ENCODE measurements at regions not wholly inside any gene's neighbourhood (a gene's known extent, or its start where the extent isn't known, plus 50 kb on each side); places are given as distances from the start of the nearest gene placed in this dataset.

DNA sequence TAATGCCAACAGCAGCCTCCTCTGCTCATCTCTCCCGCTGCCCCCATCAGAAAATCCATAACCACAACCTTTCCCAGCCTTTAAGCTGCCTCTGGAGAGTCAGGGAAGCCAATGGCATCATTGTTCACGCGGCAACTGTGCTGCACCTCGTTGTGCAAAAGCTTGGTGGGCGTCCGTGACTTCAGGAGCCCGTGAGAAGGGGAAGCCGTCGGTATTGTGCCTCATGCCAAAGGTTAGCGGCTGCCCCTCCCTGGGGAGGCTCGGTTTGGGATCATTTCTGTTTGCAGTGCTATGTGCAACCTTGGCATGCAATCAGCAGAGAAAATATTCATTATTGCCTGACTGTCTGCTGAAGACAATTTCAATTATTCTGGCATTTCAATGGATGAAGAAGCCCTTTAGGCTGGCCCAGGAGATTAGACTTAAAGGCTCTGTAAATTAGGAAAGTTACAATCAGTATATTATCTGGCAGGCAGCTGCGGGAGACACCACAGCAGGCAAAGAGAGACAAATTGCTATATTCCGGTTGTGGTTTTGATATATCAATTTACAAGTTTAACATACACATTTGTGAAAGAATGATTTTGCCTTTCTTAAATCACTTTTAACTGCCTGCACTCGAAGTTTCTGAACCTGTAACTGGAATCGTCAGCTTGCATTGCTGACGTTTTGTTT lies 244.5 kb downstream of the GATA3 start:
- DNase-seq (no peak), ATAC-seq (no peak)
- Mint-ChIP-seq H3K27me3 (no peaks in the 10 kb centered on the region), H3K4me3 (no peak overlapping the region), H3K27ac (no peak overlapping the region), H3K36me3 (ENCODE audit: low read depth) (no peaks in the 10 kb centered on the region), H3K4me1 (peaks cover 1% of the 10 kb centered on the region), H3K9me3 (ENCODE audit: low read depth) (no peaks in the 10 kb centered on the region)
- intact Hi-C loops (cut with DNase I, micrococcal nuclease) = no loop called here
- ChIA-PET CTCF (interaction anchor here (0.7 to 1.1 kb wide), 2 partner anchors 12 to 1343 kb away, joined by 3 read pairs; no protein-coding TSS in a partner anchor), POLR2A (no interaction called here)

DNA sequence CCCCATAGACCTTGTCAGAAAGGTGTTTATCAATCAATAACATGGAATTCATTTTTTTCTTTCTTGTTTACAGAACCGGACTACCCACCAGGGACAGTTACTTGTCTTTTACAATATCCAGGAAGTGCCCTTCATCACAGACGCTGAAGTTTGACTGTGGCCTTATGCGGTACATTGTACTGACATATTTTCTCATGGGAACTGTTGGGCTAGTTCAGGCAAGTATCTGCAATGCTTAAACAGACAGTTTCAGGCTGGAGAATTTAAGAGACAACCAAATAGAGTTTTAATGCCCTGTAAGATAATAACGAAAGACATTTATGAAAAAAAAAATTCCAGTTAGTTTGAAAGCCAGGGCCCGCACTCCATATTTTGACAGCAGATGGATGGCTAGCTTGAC lies 246.4 kb downstream of the GATA3 start:
- POLR2A ChIA-PET = no interaction called here
- intact Hi-C loops (cut with DNase I, micrococcal nuclease) = no loop called here
- DNase-seq (no peak), ATAC-seq (no peak)
- Mint-ChIP-seq H3K4me3 (no peak overlapping the region), H3K36me3 (ENCODE audit: low read depth) (no peaks in the 10 kb centered on the region), H3K9me3 (ENCODE audit: low read depth) (no peaks in the 10 kb centered on the region), H3K27ac (no peak overlapping the region), H3K4me1 (peaks cover 1% of the 10 kb centered on the region), H3K27me3 (no peaks in the 10 kb centered on the region)
- CTCF ChIA-PET = no interaction called here

DNA sequence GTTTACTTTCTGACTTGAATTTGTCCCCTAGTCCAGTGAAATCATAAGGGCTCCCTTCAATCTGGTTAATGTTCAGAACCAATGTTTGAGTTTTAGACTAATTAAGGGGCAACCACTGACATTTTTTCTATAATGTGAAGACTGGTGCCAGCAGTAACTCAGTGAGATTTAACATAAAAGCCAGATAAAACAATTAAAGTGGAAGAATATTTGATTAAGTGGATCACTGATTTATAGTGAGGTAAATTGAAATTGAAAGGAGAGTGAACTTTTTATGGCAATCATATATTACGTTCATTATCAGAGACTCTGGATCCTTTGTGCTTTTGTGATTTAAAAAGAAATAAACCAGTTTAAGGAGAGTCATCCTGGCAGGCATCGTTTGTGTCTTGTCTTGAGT lies 246.8 kb downstream of the GATA3 start:
- peaks cover 3% of the 10 kb centered on the region for H3K4me1 Mint-ChIP-seq
- no peaks in the 10 kb centered on the region for H3K27me3 Mint-ChIP-seq
- no peak for ATAC-seq
- no peaks in the 10 kb centered on the region for H3K9me3 Mint-ChIP-seq (ENCODE audit: low read depth)
- H3K4me3 Mint-ChIP-seq = no peak overlapping the region
- CTCF ChIA-PET = interaction anchor here (0.6 kb wide), 1 partner anchor 240 kb away, joined by 3 read pairs; no protein-coding TSS in a partner anchor
- H3K36me3 Mint-ChIP-seq (ENCODE audit: low read depth) = no peaks in the 10 kb centered on the region
- H3K27ac Mint-ChIP-seq = no peak overlapping the region
- no peak for DNase-seq
- POLR2A ChIA-PET = no interaction called here
- intact Hi-C loops (cut with DNase I, micrococcal nuclease) = no loop called here

DNA sequence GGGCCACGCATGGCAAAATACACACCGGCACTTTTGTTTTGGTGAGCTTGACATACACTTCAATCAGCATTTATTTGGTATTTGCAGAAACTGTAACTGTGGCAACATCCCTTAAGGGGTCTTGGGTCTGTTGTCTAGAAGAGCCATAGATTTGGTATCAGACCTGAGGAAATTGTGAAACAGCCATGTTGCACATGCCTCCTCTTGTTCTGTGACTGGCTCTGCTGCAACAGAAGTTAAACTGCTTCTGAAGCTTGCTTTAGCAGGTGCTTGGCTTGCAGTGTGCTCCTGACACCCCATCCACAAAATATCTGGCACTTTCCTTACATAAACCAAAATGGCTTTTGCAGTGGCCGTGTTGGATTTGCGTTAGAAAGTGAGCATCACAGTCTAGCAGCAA lies 247.3 kb downstream of the GATA3 start:
- DNase-seq (no peak), ATAC-seq (no peak)
- intact Hi-C loops (cut with DNase I, micrococcal nuclease) = no loop called here
- H3K27me3 Mint-ChIP-seq = no peaks in the 10 kb centered on the region
- no peak overlapping the region for H3K4me3 Mint-ChIP-seq
- H3K27ac Mint-ChIP-seq = no peak overlapping the region
- no peaks in the 10 kb centered on the region for H3K36me3 Mint-ChIP-seq (ENCODE audit: low read depth)
- H3K4me1 Mint-ChIP-seq = peaks cover 8% of the 10 kb centered on the region
- POLR2A ChIA-PET = no interaction called here
- CTCF ChIA-PET = interaction anchor here (0.6 kb wide), 2 partner anchors 240 to 1028 kb away, joined by 3 read pairs; no protein-coding TSS in a partner anchor
- H3K9me3 Mint-ChIP-seq (ENCODE audit: low read depth) = no peaks in the 10 kb centered on the region

DNA sequence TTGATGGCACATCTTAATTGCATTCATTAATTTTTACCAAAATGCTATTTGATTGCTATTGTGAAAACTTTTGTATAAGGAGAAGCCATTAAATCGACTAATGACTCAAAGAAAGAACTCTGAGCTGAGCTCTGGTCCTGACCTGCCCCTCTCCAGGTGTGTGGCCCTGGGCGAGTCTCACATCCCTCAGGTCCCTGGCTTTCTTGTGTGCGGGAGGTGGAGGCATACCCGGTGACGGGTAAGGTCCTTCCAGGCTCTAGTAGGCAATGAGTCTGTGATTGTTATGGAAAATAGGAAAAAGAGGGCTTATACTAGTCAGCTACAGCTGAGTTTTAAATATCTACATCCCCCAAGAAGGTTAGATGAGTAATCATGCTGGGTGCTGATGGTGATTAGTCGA lies 248.1 kb downstream of the GATA3 start:
- no peak overlapping the region for H3K4me3 Mint-ChIP-seq
- no peaks in the 10 kb centered on the region for H3K27me3 Mint-ChIP-seq
- H3K36me3 Mint-ChIP-seq (ENCODE audit: low read depth) = no peaks in the 10 kb centered on the region
- no peak for ATAC-seq
- ChIA-PET CTCF (no interaction called here), POLR2A (no interaction called here)
- H3K9me3 Mint-ChIP-seq (ENCODE audit: low read depth) = no peaks in the 10 kb centered on the region
- H3K4me1 Mint-ChIP-seq = peaks cover 15% of the 10 kb centered on the region
- DNase-seq = no peak
- no peak overlapping the region for H3K27ac Mint-ChIP-seq
- intact Hi-C loops (cut with DNase I, micrococcal nuclease) = no loop called here

DNA sequence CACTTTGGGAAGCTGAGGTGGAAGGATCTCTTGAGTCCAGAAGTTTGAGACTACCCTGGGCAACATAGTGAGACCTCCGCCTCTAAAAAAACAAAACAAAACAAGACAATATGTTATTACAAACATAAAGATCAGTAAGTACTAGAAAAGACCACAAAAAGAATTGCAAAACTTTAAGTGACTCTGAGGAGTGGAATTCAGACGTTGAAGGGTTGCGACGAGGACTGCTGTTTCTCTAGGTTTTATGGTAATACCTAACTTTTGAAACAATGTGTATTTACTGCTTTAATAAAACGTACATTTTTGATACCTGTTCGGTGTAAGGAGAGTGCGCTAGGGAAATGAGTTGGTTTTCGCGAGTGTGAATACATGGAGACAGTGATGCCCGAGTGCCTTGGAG lies 250.4 kb downstream of the GATA3 start:
- ATAC-seq (no peak), DNase-seq (no peak)
- Mint-ChIP-seq H3K4me1 (peaks cover 17% of the 10 kb centered on the region), H3K9me3 (ENCODE audit: low read depth) (no peaks in the 10 kb centered on the region), H3K4me3 (no peak overlapping the region), H3K36me3 (ENCODE audit: low read depth) (no peaks in the 10 kb centered on the region), H3K27me3 (no peaks in the 10 kb centered on the region), H3K27ac (no peak overlapping the region)
- ChIA-PET POLR2A (no interaction called here), CTCF (interaction anchor here (0.5 kb wide), 1 partner anchor 421 kb away, joined by 3 read pairs; no protein-coding TSS in a partner anchor)
- intact Hi-C loops (cut with DNase I, micrococcal nuclease) = no loop called here

DNA sequence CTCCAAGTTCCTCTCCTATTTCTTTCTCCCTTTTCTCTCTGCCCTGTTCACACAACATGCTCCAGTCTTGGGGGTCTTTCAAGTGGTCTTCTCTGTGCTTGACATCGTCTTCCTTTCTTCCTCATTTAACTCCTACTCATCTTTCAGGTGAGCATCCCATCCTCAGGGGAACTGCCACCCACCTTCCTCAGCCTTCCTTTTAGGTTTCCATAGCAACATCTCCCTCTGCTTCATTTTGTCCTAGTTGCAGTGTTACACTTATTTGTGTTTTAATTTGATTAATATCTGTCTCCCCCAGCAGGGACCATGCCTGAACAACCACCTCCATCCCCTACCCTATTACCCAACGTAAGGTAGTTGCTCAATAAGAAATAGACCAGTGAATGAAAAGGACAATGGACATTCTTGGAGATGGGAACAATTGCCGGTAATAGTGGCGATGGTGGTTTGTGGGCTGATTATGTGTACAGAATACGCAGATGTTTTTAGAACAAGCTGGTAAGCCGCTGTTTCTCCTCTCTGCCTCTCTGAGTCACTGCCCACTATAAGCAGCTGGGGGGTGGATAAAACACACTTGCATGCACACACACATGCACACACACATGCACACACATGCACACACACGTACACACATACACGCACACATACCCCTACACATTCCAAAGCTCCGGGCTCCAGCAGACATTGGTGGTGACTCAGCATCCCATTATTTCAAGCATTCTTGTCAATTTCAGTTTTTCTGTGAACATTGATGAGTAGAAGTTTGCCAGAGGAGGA lies 251.6 kb downstream of the GATA3 start:
- H3K4me1 Mint-ChIP-seq = peaks cover 20% of the 10 kb centered on the region
- no peaks in the 10 kb centered on the region for H3K27me3 Mint-ChIP-seq
- DNase-seq (no peak), ATAC-seq (no peak)
- ChIA-PET CTCF (no interaction called here), POLR2A (no interaction called here)
- H3K36me3 Mint-ChIP-seq (ENCODE audit: low read depth) = no peaks in the 10 kb centered on the region
- no peaks in the 10 kb centered on the region for H3K9me3 Mint-ChIP-seq (ENCODE audit: low read depth)
- H3K4me3 Mint-ChIP-seq = no peak overlapping the region
- H3K27ac Mint-ChIP-seq = no peak overlapping the region
- intact Hi-C loops (cut with DNase I, micrococcal nuclease) = no loop called here

DNA sequence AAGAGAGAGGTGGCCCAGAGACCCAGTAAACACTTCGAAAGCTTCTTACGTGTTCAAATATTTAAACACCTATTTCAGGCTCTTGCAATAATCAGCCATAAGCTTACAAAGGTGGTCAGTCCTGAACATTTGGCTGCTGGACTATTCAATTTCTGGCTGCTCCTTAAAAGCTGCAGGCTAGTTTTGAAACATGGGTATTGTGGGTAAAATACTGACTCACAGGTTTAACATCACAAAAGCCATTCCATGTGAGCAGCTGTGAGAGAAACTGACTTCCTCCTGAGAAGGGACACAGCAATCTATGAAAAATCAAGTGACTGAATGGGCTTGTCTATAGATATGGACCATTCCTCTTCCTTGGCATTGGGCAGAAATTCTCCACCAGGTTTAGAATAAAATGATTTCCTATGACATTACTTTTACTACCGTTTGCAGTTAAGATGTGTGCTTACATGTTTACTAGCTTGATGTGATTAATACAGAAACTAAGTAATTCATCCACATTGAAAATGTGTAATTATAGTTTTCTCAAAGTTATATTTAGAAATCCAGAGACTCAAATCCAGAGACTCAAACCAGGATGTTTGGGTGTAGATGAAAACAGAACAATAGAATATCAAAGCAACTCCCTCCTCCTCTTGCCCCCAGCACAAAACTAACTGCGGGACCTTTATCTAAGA lies 252.3 kb downstream of the GATA3 start:
- H3K9me3 Mint-ChIP-seq (ENCODE audit: low read depth) = no peaks in the 10 kb centered on the region
- ChIA-PET CTCF (no interaction called here), POLR2A (no interaction called here)
- ATAC-seq (peak; percentile 61), DNase-seq (no peak)
- no peak overlapping the region for H3K4me3 Mint-ChIP-seq
- H3K27ac Mint-ChIP-seq = peak overlapping the region; percentile 16
- peaks cover 2% of the 10 kb centered on the region for H3K27me3 Mint-ChIP-seq
- peaks cover 27% of the 10 kb centered on the region for H3K4me1 Mint-ChIP-seq
- intact Hi-C loops (cut with DNase I, micrococcal nuclease) = no loop called here
- H3K36me3 Mint-ChIP-seq (ENCODE audit: low read depth) = no peaks in the 10 kb centered on the region

DNA sequence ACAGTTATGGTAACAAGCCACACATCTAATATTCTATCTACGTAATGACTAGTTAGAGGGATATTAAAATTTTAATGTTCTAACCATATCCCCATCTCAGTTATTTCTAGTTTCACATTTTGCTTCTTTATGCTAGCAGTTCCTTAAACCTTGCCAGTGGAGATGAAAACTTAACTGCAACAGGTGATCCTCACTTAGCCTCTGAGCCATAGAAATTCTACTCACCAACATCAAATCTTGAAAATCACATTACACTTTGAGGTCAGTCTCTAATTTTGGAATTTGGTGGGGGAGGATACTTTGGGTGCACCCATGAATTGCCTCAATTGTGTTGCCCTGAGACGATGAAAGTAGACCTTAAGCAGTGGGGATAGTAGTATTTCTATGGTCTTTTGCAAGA lies 256.4 kb downstream of the GATA3 start:
- ChIA-PET POLR2A (interaction anchor here (0.6 kb wide), 1 partner anchor 534 kb away, joined by 5 read pairs; no protein-coding TSS in a partner anchor), CTCF (no interaction called here)
- H3K27me3 Mint-ChIP-seq = peaks cover 2% of the 10 kb centered on the region
- ATAC-seq (no peak), DNase-seq (no peak)
- intact Hi-C loops (cut with DNase I, micrococcal nuclease) = no loop called here
- peaks cover 61% of the 10 kb centered on the region for H3K4me1 Mint-ChIP-seq
- peaks cover 6% of the 10 kb centered on the region for H3K9me3 Mint-ChIP-seq (ENCODE audit: low read depth)
- H3K36me3 Mint-ChIP-seq (ENCODE audit: low read depth) = no peaks in the 10 kb centered on the region
- H3K4me3 Mint-ChIP-seq = no peak overlapping the region
- no peak overlapping the region for H3K27ac Mint-ChIP-seq

DNA sequence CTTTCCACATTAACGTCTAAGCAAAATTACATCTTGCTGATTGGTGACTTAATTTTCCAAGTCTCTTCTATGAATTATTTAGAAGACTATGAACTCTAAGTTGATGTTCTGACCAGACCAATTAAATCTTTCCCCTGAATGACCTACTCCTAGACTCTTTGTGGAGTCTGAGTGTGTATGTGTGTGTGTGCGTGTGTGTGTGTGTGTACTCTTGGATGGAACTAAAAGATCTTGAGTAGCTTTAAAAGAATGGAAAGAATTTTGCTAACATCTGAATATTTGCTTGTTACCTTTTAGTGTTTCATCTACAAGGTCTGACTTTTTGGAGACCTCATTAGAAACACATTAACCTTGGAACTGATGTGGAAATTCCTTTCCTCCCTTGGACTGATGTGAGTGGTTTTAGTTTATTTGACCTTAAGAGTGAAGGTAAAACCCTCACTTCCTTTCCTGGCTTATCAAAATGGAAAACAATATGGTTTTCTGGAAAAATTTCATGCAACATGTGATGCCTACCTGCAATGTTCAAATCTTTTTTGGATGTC lies 257.1 kb downstream of the GATA3 start:
- intact Hi-C loops (cut with DNase I, micrococcal nuclease) = no loop called here
- Mint-ChIP-seq H3K9me3 (ENCODE audit: low read depth) (peaks cover 8% of the 10 kb centered on the region), H3K4me1 (peaks cover 64% of the 10 kb centered on the region), H3K36me3 (ENCODE audit: low read depth) (peaks cover 2% of the 10 kb centered on the region), H3K27me3 (peaks cover 2% of the 10 kb centered on the region), H3K4me3 (no peak overlapping the region), H3K27ac (peak overlapping the region; percentile 1)
- ATAC-seq (no peak), DNase-seq (no peak)
- ChIA-PET CTCF (no interaction called here), POLR2A (interaction anchor here (0.6 kb wide), 1 partner anchor 535 kb away, joined by 5 read pairs; no protein-coding TSS in a partner anchor)

DNA sequence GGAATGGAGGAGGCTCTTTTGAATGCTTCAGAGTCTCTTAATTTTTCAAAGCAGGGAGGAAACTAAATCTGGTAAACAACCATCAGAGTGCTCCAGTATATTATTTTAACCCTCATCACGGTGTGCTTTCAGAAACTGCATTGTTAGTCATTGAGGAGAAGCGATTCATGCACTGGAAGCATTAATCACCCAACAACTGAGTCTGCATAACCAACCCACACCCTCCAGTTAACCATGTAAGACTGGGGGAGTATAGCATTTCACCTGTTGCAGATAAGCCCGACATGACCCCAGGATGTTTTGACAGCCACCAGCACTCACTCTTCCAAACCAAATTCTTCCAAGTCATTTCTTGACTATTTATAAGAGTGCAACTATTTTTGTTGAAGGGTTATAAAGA lies 257.6 kb downstream of the GATA3 start:
- ChIA-PET POLR2A (no interaction called here), CTCF (no interaction called here)
- Mint-ChIP-seq H3K27me3 (peaks cover 2% of the 10 kb centered on the region), H3K9me3 (ENCODE audit: low read depth) (peaks cover 10% of the 10 kb centered on the region), H3K27ac (no peak overlapping the region), H3K4me1 (peaks cover 62% of the 10 kb centered on the region), H3K4me3 (no peak overlapping the region), H3K36me3 (ENCODE audit: low read depth) (peaks cover 5% of the 10 kb centered on the region)
- intact Hi-C loops (cut with DNase I, micrococcal nuclease) = no loop called here
- DNase-seq (peak; percentile 36), ATAC-seq (peak; percentile 68)
